ENCODE measurements at regions not wholly inside any gene's neighbourhood (a gene's known extent, or its start where the extent isn't known, plus 50 kb on each side); places are given as distances from the start of the nearest gene placed in this dataset.

DNA sequence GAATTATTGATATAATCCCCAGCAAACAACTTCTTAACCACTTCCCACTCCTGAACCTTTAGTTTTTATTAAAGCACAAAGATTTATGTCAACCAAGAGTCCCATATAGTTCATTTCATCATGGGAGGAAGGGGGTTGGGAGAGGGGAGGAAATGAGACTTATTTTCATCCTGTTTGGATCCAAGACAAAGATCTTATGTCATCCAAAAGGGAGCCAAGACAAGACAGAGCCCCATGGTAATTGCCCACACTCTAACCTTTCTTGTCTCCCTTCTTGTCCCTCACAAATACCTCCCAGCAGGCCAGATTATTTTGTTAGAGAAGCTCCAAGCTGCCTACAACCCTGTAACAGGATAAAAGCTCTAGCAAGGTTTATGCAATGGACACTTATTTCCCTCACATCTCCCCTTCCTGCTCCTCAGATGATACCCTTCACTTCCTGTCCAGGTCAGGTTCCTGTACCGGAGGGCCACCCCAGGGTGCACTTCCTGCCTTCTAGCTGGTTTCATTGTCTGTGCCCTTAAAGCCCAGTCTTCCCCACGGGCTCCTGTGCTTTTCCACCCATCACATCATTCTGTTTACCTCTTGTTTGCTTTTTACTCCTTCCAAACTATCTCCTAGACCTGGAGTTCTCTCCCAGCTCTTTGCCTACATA is 123.7 kb upstream of the MDM1 start:
- TF ChIP-seq, protein P1, sequence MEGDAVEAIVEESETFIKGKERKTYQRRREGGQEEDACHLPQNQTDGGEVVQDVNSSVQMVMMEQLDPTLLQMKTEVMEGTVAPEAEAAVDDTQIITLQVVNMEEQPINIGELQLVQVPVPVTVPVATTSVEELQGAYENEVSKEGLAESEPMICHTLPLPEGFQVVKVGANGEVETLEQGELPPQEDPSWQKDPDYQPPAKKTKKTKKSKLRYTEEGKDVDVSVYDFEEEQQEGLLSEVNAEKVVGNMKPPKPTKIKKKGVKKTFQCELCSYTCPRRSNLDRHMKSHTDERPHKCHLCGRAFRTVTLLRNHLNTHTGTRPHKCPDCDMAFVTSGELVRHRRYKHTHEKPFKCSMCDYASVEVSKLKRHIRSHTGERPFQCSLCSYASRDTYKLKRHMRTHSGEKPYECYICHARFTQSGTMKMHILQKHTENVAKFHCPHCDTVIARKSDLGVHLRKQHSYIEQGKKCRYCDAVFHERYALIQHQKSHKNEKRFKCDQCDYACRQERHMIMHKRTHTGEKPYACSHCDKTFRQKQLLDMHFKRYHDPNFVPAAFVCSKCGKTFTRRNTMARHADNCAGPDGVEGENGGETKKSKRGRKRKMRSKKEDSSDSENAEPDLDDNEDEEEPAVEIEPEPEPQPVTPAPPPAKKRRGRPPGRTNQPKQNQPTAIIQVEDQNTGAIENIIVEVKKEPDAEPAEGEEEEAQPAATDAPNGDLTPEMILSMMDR (IDR thresholded peaks at IDR 0.05; ENCODE audit: insufficient read depth, low read length), result no peak
- TF ChIP-seq GABPA (IDR thresholded peaks at IDR 0.05; ENCODE audit: low read depth), result peak; percentile 62
